NB4 (cell line): ENCODE measurements at regions not wholly inside any gene's neighbourhood (a gene's known extent, or its start where the extent isn't known, plus 50 kb on each side); places are given as distances from the start of the nearest gene placed in this dataset.
A peak's percentile ranks its signal among the peaks of the same experiment; 100 is the strongest.
"Not testable (repeated sequence)": the region's sequence is repeated elsewhere in the genome, so short reads cannot be mapped to it uniquely, and the experiment has no call there.

Experiments used
- DNase-seq: peaks from one replicate; pipeline ENCODE4 v3.0.0; 2010; ENCODE audit warnings: low read depth
- H3K4me3 ChIP-seq: one replicate; pipeline ENCODE4 v1.5.1; 2011; ENCODE audit warnings: mild to moderate bottlenecking, low read depth, low read length, moderate library complexity
- MYC ChIP-seq: IDR thresholded peaks from 2 replicates; pipeline ENCODE4 v1.6.1; 2011; ENCODE audit warnings: low read depth, low read length
- POLR2A ChIP-seq: IDR thresholded peaks from 2 replicates; pipeline ENCODE4 v1.6.1; 2011; ENCODE audit warnings: mild to moderate bottlenecking; ENCODE audit not compliant: insufficient read length; ENCODE audit errors: extremely low read depth
- TF ChIP-seq, protein P1 (sequence below): IDR thresholded peaks from one replicate; pipeline ENCODE4 v1.5.1; 2012; ENCODE audit warnings: low read depth, low read length
- TF ChIP-seq, protein P2 (sequence below): IDR thresholded peaks from 2 replicates; pipeline ENCODE4 v1.6.1; 2011; ENCODE audit warnings: low read depth, low read length

DNA sequence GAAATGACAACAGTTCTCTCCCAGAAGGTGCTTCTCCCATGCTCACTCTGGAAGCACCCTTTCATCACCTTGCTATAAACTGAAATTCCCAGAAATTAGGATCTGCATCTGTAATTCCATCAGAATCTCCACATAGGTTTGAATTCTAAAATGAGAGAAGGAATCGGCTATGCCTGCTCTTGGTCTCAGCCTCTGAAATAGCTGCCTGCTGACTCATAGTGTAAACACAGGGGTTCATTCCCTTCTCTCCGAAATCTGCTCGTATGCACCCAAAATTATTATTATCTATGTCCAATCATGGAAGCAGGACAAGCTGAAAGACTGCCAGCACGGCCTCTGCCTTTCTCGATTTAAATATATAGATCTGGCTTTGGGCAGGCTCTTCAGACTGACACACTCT lies 74.6 kb upstream of the TAB2 start:
- TF ChIP-seq MYC (no peak), POLR2A (no peak)
- TF ChIP-seq, protein P1, sequence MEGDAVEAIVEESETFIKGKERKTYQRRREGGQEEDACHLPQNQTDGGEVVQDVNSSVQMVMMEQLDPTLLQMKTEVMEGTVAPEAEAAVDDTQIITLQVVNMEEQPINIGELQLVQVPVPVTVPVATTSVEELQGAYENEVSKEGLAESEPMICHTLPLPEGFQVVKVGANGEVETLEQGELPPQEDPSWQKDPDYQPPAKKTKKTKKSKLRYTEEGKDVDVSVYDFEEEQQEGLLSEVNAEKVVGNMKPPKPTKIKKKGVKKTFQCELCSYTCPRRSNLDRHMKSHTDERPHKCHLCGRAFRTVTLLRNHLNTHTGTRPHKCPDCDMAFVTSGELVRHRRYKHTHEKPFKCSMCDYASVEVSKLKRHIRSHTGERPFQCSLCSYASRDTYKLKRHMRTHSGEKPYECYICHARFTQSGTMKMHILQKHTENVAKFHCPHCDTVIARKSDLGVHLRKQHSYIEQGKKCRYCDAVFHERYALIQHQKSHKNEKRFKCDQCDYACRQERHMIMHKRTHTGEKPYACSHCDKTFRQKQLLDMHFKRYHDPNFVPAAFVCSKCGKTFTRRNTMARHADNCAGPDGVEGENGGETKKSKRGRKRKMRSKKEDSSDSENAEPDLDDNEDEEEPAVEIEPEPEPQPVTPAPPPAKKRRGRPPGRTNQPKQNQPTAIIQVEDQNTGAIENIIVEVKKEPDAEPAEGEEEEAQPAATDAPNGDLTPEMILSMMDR, result no peak
- TF ChIP-seq, protein P2, sequence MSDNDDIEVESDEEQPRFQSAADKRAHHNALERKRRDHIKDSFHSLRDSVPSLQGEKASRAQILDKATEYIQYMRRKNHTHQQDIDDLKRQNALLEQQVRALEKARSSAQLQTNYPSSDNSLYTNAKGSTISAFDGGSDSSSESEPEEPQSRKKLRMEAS, result no peak
- no peak for DNase-seq
- H3K4me3 ChIP-seq, result no peak overlapping the region

DNA sequence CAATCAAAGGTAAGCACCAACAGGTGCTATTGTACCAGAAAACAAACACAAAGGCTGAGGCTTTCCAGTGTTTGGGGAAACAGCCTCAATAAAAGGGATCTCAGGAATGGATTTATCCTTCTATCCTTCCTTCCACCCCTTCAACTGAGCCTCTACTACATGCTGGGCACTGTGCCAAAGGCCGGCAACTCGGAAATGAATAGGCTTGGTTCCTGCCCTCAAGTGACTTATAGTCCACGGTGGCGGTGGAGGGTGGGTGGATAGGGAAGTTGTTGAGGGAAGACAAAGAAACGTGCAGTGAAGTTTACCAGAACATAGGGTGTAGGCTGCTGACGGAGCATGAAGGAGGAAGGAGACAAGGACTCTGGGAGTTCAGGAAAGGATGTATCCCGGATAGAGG lies 73.4 kb upstream of the TAB2 start:
- TF ChIP-seq, protein P1, result no peak
- TF ChIP-seq, protein P2, result no peak
- TF ChIP-seq MYC (no peak), POLR2A (no peak)
- H3K4me3 ChIP-seq, result no peak overlapping the region
- no peak for DNase-seq

DNA sequence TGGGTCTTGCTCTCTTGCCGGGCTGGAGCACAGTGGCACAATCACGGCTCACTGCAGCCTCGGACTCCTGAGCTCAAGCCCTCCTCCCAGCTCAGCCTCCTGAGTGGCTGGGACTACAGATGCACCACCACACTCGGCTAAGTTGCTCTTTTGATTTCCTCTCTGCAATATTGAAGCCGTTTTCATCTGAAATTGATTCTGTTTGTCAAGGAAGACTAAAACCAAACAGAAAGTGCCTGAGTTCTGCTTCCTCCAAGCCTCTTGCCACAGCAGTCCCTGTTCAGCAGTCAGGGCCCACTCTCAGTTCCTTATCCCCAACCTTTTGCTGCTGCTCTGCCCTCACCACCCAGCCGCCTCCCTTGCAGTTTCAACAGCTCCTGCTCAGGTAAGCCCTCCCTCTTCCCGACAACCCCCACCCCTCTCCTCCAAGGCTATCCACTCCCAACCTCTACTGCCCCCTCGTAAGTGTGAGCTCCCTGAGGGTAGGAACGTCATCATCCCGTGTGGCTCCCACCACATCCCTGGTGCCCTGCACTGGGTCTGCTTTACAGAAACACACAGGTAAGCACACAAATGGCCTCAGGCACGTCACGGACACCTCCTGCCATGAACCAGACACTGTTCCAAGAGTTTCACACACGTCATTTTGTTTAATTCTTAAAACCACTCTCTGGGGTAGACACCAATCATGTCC lies 70.7 kb upstream of the TAB2 start:
- no peak overlapping the region for H3K4me3 ChIP-seq
- peak; percentile 38 for DNase-seq

DNA sequence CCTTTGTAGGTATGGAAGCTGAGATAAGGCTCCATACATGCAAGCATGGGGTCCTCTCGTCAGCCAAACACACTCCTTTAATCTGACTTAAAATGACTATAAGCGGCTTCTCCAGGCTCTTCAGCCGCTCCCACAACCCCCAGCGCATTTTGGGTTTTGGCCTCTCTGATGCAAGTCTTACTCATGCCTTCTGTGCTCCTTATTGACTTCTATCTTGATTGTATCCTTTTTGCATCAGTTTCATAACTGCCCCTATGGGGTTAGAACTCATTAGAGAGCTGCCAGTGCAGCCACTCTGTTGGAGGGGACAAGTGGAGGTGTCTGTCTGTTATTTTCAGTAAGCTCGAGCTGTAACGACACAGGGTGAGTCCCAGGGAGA lies 70.1 kb upstream of the TAB2 start:
- no peak overlapping the region for H3K4me3 ChIP-seq
- TF ChIP-seq MYC (no peak), POLR2A (no peak)
- TF ChIP-seq, protein P2, result no peak
- TF ChIP-seq, protein P1, result no peak
- no peak for DNase-seq

More for the DNA sequence above, 70.7 kb upstream of the TAB2 start:
- TF ChIP-seq POLR2A, result no peak
- TF ChIP-seq, protein P2, result no peak
- TF ChIP-seq, protein P1, result no peak
- TF ChIP-seq MYC, result no peak

DNA sequence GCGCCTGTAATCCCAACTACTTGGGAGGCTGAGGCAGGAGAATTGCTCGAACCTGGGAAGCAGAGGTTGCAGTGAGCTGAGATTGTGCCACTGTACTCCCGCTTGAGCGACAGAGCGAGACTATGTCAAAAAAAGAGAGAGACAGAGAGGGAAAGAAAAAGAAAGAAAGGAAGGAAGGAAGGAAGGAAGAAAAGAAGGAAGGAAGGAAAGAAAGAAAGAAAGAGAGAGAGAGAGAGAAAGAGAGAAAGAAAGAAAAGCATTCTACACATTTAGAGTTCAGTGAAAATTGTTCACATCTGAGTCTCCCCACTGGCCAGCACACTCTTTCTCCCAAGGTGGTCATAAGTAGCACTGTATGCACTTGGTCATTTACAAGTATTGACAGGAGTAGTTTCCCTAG lies 69.2 kb upstream of the TAB2 start:
- not testable (repeated sequence) for H3K4me3 ChIP-seq, DNase-seq

DNA sequence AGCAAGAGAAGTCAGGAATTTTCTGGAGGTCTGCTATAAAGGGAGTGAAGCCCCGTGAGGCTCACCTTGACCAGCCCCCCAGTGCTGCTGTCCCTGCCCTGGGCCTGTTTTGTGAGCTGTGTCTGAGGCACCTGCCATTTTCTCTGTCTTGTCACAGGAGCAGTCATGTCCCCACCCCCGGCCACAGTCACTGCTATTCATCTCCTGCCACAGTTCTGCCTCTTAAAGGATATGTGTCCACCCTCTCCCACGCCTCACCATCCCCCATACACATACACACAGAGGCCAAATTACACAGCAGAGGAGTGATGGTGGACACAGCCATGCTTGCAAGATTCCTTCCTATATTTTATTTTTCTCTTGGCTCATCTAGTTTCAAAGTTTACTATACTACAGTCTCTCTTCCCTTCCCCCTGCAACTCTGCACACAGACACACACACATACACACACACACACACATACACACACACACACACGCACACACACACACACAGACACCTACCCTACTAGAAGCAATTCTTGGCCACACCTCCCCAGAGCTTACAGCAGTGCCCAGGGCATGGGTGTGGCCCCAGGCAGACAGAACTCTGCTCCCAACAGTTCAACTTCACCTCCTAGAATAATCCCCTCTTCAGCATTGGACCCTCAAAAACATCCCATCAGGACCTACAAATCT lies 68.7 kb upstream of the TAB2 start:
- no peak overlapping the region for H3K4me3 ChIP-seq
- no peak for TF ChIP-seq MYC
- TF ChIP-seq, protein P1, result no peak
- TF ChIP-seq, protein P2, result no peak
- TF ChIP-seq POLR2A, result no peak
- no peak for DNase-seq
